ENCODE measurements at regions not wholly inside any gene's neighbourhood (a gene's known extent, or its start where the extent isn't known, plus 50 kb on each side); places are given as distances from the start of the nearest gene placed in this dataset.

GRCh38 chr4:83728191-83728590, 192.3 kb downstream of the GPAT3 start:
- H3K4me2 ChIP-seq (ENCODE audit: low read length): no peak overlapping the region
- H3K27me3 ChIP-seq (ENCODE audit: low read depth, low read length): no peaks in the 10 kb centered on the region
- H3K9me3 ChIP-seq (ENCODE audit: insufficient read depth, low read length): no peaks in the 10 kb centered on the region
- H4K20me1 ChIP-seq (ENCODE audit: insufficient read depth, low read length): no peaks in the 10 kb centered on the region
- H3K4me1 ChIP-seq (ENCODE audit: low read length): peaks cover 9% of the 10 kb centered on the region
- H3K36me3 ChIP-seq (replicated peaks; ENCODE audit: low read depth, low read length): no peaks in the 10 kb centered on the region
- H2AFZ ChIP-seq (ENCODE audit: low read depth, low read length): no peak overlapping the region
- H3K4me3 ChIP-seq (ENCODE audit: low read length): no peak overlapping the region
- H3K9ac ChIP-seq (ENCODE audit: low read length): no peak overlapping the region
- no peak overlapping the region for H3K27ac ChIP-seq (ENCODE audit: low read length)
- no peaks in the 10 kb centered on the region for H3K79me2 ChIP-seq (ENCODE audit: low read length)
- TF ChIP-seq CTCF (IDR thresholded peaks at IDR 0.05; ENCODE audit: low read depth, low read length) (no peak), EZH2phosphoT487 (IDR thresholded peaks at IDR 0.05; ENCODE audit: low read depth) (no peak)

- H2AFZ ChIP-seq (ENCODE audit: low read depth, low read length): 0 out of 2 replicates have a peak overlapping the region, but pooled peaks have one; percentile 7
- H3K4me2 ChIP-seq (ENCODE audit: low read length): peak overlapping the region; percentile 34; the same call in 1 of the 2 replicates
- no peaks in the 10 kb centered on the region for H4K20me1 ChIP-seq (ENCODE audit: insufficient read depth, low read length)
- peak overlapping the region; percentile 43 for H3K27ac ChIP-seq (ENCODE audit: low read length)
- no peaks in the 10 kb centered on the region for H3K27me3 ChIP-seq (ENCODE audit: low read depth, low read length)
- no peaks in the 10 kb centered on the region for H3K36me3 ChIP-seq (replicated peaks; ENCODE audit: low read depth, low read length)
- H3K9ac ChIP-seq (ENCODE audit: low read length): no peak overlapping the region
- H3K4me3 ChIP-seq (ENCODE audit: low read length): no peak overlapping the region
- H3K9me3 ChIP-seq (ENCODE audit: insufficient read depth, low read length): no peaks in the 10 kb centered on the region
- no peaks in the 10 kb centered on the region for H3K79me2 ChIP-seq (ENCODE audit: low read length)
- H3K4me1 ChIP-seq (ENCODE audit: low read length): peaks cover 9% of the 10 kb centered on the region
- TF ChIP-seq CTCF (IDR thresholded peaks at IDR 0.05; ENCODE audit: low read depth, low read length): no peak
- TF ChIP-seq EZH2phosphoT487 (IDR thresholded peaks at IDR 0.05; ENCODE audit: low read depth): no peak
These were observed 189.6 kb downstream of the GPAT3 start for GRCh38 chr4:83725336-83726085.

GRCh38 chr4:83724485-83725335, 188.8 kb downstream of the GPAT3 start:
- TF ChIP-seq CTCF (IDR thresholded peaks at IDR 0.05; ENCODE audit: low read depth, low read length) (no peak), EZH2phosphoT487 (IDR thresholded peaks at IDR 0.05; ENCODE audit: low read depth) (no peak)
- H3K9me3 ChIP-seq (ENCODE audit: insufficient read depth, low read length): no peaks in the 10 kb centered on the region
- no peaks in the 10 kb centered on the region for H3K27me3 ChIP-seq (ENCODE audit: low read depth, low read length)
- H2AFZ ChIP-seq (ENCODE audit: low read depth, low read length): no peak overlapping the region
- no peak overlapping the region for H3K4me2 ChIP-seq (ENCODE audit: low read length)
- no peak overlapping the region for H3K9ac ChIP-seq (ENCODE audit: low read length)
- no peaks in the 10 kb centered on the region for H3K79me2 ChIP-seq (ENCODE audit: low read length)
- H3K4me1 ChIP-seq (ENCODE audit: low read length): peaks cover 9% of the 10 kb centered on the region
- H3K36me3 ChIP-seq (replicated peaks; ENCODE audit: low read depth, low read length): no peaks in the 10 kb centered on the region
- no peak overlapping the region for H3K4me3 ChIP-seq (ENCODE audit: low read length)
- H4K20me1 ChIP-seq (ENCODE audit: insufficient read depth, low read length): no peaks in the 10 kb centered on the region
- no peak overlapping the region for H3K27ac ChIP-seq (ENCODE audit: low read length)

GRCh38 chr4:83723609-83724008, 187.7 kb downstream of the GPAT3 start:
- TF ChIP-seq EZH2phosphoT487 (IDR thresholded peaks at IDR 0.05; ENCODE audit: low read depth) (no peak), CTCF (IDR thresholded peaks at IDR 0.05; ENCODE audit: low read depth, low read length) (no peak)
- H3K79me2 ChIP-seq (ENCODE audit: low read length): no peaks in the 10 kb centered on the region

More at GRCh38 chr4:83723609-83724008, 187.7 kb downstream of the GPAT3 start:
- no peak overlapping the region for H2AFZ ChIP-seq (ENCODE audit: low read depth, low read length)
- H3K9ac ChIP-seq (ENCODE audit: low read length): no peak overlapping the region
- H3K27ac ChIP-seq (ENCODE audit: low read length): no peak overlapping the region
- H3K4me3 ChIP-seq (ENCODE audit: low read length): no peak overlapping the region
- H3K4me2 ChIP-seq (ENCODE audit: low read length): no peak overlapping the region
- no peaks in the 10 kb centered on the region for H3K9me3 ChIP-seq (ENCODE audit: insufficient read depth, low read length)
- peaks cover 9% of the 10 kb centered on the region for H3K4me1 ChIP-seq (ENCODE audit: low read length)
- H4K20me1 ChIP-seq (ENCODE audit: insufficient read depth, low read length): no peaks in the 10 kb centered on the region
- no peaks in the 10 kb centered on the region for H3K27me3 ChIP-seq (ENCODE audit: low read depth, low read length)
- no peaks in the 10 kb centered on the region for H3K36me3 ChIP-seq (replicated peaks; ENCODE audit: low read depth, low read length)

Data from OCI-LY3 (cell line).